ENCODE measurements at regions not wholly inside any gene's neighbourhood (a gene's known extent, or its start where the extent isn't known, plus 50 kb on each side); places are given as distances from the start of the nearest gene placed in this dataset.
A peak's percentile ranks its signal among the peaks of the same experiment; 100 is the strongest.

GRCh38 chr7:25368599-25369201, 140.4 kb upstream of the NPVF start:
- no peak for DNase-seq

GRCh38 chr7:25369786-25370185, 141.5 kb upstream of the NPVF start:
- DNase-seq, result no peak

- no peak for DNase-seq
Observed at GRCh38 chr7:25371972-25372371, 143.7 kb upstream of the NPVF start.

- no peak for DNase-seq
Observed at GRCh38 chr7:25375805-25376600, 147.7 kb upstream of the NPVF start.

- no peak for DNase-seq
Observed at GRCh38 chr7:25379351-25380300, 151.3 kb upstream of the NPVF start.

- DNase-seq, result peak; percentile 22
Observed at GRCh38 chr7:25381818-25382589, 153.7 kb upstream of the NPVF start.

- DNase-seq, result no peak
Observed at GRCh38 chr7:25382869-25383268, 154.6 kb upstream of the NPVF start.

- no peak for DNase-seq
Observed at GRCh38 chr7:25383402-25383801, 155.1 kb upstream of the NPVF start.

- DNase-seq, result no peak
Observed at GRCh38 chr7:25384788-25385505, 156.7 kb upstream of the NPVF start.

GRCh38 chr7:25385506-25386136, 157.3 kb upstream of the NPVF start:
- no peak for DNase-seq

- no peak for DNase-seq
Observed at GRCh38 chr7:25386311-25386744, 158.0 kb upstream of the NPVF start.

- no peak for DNase-seq
Observed at GRCh38 chr7:25388681-25389080, 160.4 kb upstream of the NPVF start.

GRCh38 chr7:25389489-25390106, 161.3 kb upstream of the NPVF start:
- DNase-seq, result peak; percentile 75

- peak; percentile 32 for DNase-seq
Observed at GRCh38 chr7:25391295-25391861, 163.1 kb upstream of the NPVF start.

- DNase-seq, result no peak
Observed at GRCh38 chr7:25391961-25392587, 163.8 kb upstream of the NPVF start.

GRCh38 chr7:25392588-25393338, 164.5 kb upstream of the NPVF start:
- no peak for DNase-seq

GRCh38 chr7:25395976-25396375, 167.7 kb upstream of the NPVF start:
- DNase-seq, result no peak

- DNase-seq, result no peak
Observed at GRCh38 chr7:25396668-25397067, 168.4 kb upstream of the NPVF start.

- no peak for DNase-seq
Observed at GRCh38 chr7:25398418-25398817, 170.1 kb upstream of the NPVF start.

Measured in NCI-H2171 treated with DMSO at 0.1 percent for 48 hours (cell line).